Neural progenitor cell (in vitro differentiated cells): ENCODE measurements at regions not wholly inside any gene's neighbourhood (a gene's known extent, or its start where the extent isn't known, plus 50 kb on each side); places are given as distances from the start of the nearest gene placed in this dataset.

Source experiments
- CTCF ChIP-seq: fragments of 200-600 bp; sonication (generic); IDR thresholded peaks from 2 replicates; pipeline ENCODE4 v1.5.1; 2017; ENCODE audit warnings: antibody characterized with exemption, mild to moderate bottlenecking
- EZH2 ChIP-seq: fragments of 200-600 bp; sonication (generic); IDR thresholded peaks from 2 replicates; pipeline ENCODE4 v1.6.1; 2017; ENCODE audit warnings: antibody characterized with exemption, mild to moderate bottlenecking, moderate library complexity

- TF ChIP-seq CTCF (no peak), EZH2 (no peak)
These were observed 545.3 kb upstream of the PTPRD start for GRCh38 chr9:11158063-11158462.
